GM21717 (cell line): ENCODE measurements at regions not wholly inside any gene's neighbourhood (a gene's known extent, or its start where the extent isn't known, plus 50 kb on each side); places are given as distances from the start of the nearest gene placed in this dataset.
"Not testable (repeated sequence)": the region's sequence is repeated elsewhere in the genome, so short reads cannot be mapped to it uniquely, and the experiment has no call there.

Experiments used
- ATAC-seq: cut with Tn5 transposase; IDR thresholded peaks from one replicate; pipeline ENCODE4 v1.9.1; 2021; ENCODE audit warnings: mild to moderate bottlenecking, moderate library complexity; ENCODE audit not compliant: unreplicated experiment

GRCh38 chr7:142477801-142478200 lies 219.9 kb upstream of the PRSS58 start:
- not testable (repeated sequence) for ATAC-seq

GRCh38 chr7:142477079-142477651 lies 219.3 kb upstream of the PRSS58 start:
- no peak for ATAC-seq

GRCh38 chr7:142476077-142476476 lies 218.2 kb upstream of the PRSS58 start:
- no peak for ATAC-seq

GRCh38 chr7:142471820-142472219 lies 214.0 kb upstream of the PRSS58 start:
- ATAC-seq, result no peak

- ATAC-seq, result no peak
These were observed 212.6 kb upstream of the PRSS58 start for GRCh38 chr7:142470544-142470830.

- no peak for ATAC-seq
These were observed 212.1 kb upstream of the PRSS58 start for GRCh38 chr7:142469696-142470543.

GRCh38 chr7:142468871-142469665 lies 211.2 kb upstream of the PRSS58 start:
- no peak for ATAC-seq

- ATAC-seq, result not testable (repeated sequence)
These were observed 209.3 kb upstream of the PRSS58 start for GRCh38 chr7:142467056-142467655.

- no peak for ATAC-seq
These were observed 205.6 kb upstream of the PRSS58 start for GRCh38 chr7:142463401-142463850.

- ATAC-seq, result no peak
These were observed 203.6 kb upstream of the PRSS58 start for GRCh38 chr7:142461437-142461836.

- ATAC-seq, result no peak
These were observed 202.7 kb upstream of the PRSS58 start for GRCh38 chr7:142460402-142461117.

- ATAC-seq, result peak; percentile 88
These were observed 201.7 kb upstream of the PRSS58 start for GRCh38 chr7:142459551-142459963.

GRCh38 chr7:142457146-142457703 lies 199.4 kb upstream of the PRSS58 start:
- ATAC-seq, result no peak

- ATAC-seq, result no peak
These were observed 197.5 kb upstream of the PRSS58 start for GRCh38 chr7:142455392-142455791.

- ATAC-seq, result no peak
These were observed 197.0 kb upstream of the PRSS58 start for GRCh38 chr7:142454862-142455261.

- ATAC-seq, result no peak
These were observed 194.9 kb upstream of the PRSS58 start for GRCh38 chr7:142452791-142453190.

GRCh38 chr7:142451817-142452216 lies 194.0 kb upstream of the PRSS58 start:
- no peak for ATAC-seq

- no peak for ATAC-seq
These were observed 193.4 kb upstream of the PRSS58 start for GRCh38 chr7:142451296-142451695.

GRCh38 chr7:142450695-142451094 lies 192.8 kb upstream of the PRSS58 start:
- ATAC-seq, result no peak

GRCh38 chr7:142450206-142450605 lies 192.3 kb upstream of the PRSS58 start:
- ATAC-seq, result no peak
